GM23248 (cell line): ENCODE measurements at regions not wholly inside any gene's neighbourhood (a gene's known extent, or its start where the extent isn't known, plus 50 kb on each side); places are given as distances from the start of the nearest gene placed in this dataset.

Experiments
- EZH2 ChIP-seq: fragments of 200-600 bp; sonication (generic); IDR thresholded peaks from 2 replicates; pipeline ENCODE4 v1.6.1; 2018; ENCODE audit warnings: antibody characterized with exemption, mild to moderate bottlenecking; ENCODE audit not compliant: insufficient read depth, poor library complexity, severe bottlenecking
- EZH2phosphoT487 ChIP-seq: fragments of 200-600 bp; sonication (generic); IDR thresholded peaks from 2 replicates; pipeline ENCODE4 v1.6.1; 2018; ENCODE audit warnings: antibody characterized with exemption, moderate library complexity, mild to moderate bottlenecking, low read depth; ENCODE audit not compliant: insufficient read depth

DNA sequence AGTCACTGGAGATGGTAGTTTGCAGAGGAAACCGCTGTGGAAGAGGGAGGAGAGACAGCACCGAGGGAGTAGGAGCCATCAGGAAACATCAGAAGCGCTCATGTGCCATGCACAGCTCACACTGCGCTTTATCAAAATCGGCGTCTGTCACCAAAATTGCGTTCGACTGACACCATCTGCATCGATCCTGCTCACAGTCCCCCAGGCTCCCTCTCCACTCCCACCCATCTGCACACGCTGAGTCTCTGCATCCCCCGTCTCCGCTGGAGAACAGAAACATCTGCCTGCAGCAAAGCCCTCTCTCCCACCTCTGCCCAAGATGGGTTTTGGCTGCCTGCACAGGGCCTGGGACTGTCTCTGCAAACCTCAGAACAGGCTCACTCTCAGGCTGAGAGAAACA lies 187.5 kb upstream of the RPL38 start:
- TF ChIP-seq EZH2 = no peak
- no peak for TF ChIP-seq EZH2phosphoT487
